ENCODE measurements at regions not wholly inside any gene's neighbourhood (a gene's known extent, or its start where the extent isn't known, plus 50 kb on each side); places are given as distances from the start of the nearest gene placed in this dataset.

- DNase-seq (ENCODE audit: low spot score): no peak
Measured at GRCh38 chr16:11475896-11476630, 110.7 kb downstream of the LITAF start.

GRCh38 chr16:11476676-11477075, 110.0 kb downstream of the LITAF start:
- DNase-seq (ENCODE audit: low spot score): no peak

GRCh38 chr16:11478431-11479119, 108.1 kb downstream of the LITAF start:
- no peak for DNase-seq (ENCODE audit: low spot score)

- DNase-seq (ENCODE audit: low spot score): no peak
Measured at GRCh38 chr16:11479916-11480315, 106.8 kb downstream of the LITAF start.

DNA sequence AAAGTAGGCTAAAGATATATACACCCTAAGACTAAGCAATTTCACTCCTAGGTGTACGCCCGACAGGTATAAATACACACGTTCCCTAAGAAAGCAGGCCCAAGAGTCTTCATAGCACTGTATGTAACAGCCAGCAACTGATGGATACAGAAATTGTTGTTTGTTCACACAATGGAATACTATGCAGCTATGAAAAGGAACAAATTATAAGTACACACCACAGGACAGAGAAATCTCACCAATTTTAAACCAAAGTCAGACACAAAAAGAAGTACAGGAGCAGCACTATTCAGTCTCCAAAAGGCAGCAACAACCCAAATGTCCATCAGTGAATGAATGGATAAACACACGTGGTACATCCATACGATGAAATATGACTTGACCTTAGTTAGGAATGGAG, 106.1 kb downstream of the LITAF start:
- no peak for DNase-seq (ENCODE audit: low spot score)

DNA sequence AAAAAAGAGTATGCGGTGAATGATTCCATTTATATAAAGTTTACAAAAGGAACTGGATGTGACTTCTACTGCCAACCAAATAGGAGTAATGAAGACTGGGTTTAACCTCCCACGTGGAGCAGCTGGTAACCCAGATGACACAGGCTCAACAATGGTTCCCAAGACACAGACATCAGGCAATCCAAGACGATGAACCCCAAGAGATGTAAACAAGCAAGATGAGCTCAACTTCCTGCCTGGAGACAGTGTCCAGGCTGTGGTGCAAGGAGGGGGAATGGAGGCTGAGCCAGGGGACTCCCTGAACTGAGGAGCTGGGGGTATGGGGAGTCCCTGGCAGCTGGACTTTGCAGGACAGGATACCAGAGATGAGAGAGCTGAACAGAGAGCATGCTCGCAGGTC, 104.7 kb downstream of the LITAF start:
- DNase-seq (ENCODE audit: low spot score): no peak

DNA sequence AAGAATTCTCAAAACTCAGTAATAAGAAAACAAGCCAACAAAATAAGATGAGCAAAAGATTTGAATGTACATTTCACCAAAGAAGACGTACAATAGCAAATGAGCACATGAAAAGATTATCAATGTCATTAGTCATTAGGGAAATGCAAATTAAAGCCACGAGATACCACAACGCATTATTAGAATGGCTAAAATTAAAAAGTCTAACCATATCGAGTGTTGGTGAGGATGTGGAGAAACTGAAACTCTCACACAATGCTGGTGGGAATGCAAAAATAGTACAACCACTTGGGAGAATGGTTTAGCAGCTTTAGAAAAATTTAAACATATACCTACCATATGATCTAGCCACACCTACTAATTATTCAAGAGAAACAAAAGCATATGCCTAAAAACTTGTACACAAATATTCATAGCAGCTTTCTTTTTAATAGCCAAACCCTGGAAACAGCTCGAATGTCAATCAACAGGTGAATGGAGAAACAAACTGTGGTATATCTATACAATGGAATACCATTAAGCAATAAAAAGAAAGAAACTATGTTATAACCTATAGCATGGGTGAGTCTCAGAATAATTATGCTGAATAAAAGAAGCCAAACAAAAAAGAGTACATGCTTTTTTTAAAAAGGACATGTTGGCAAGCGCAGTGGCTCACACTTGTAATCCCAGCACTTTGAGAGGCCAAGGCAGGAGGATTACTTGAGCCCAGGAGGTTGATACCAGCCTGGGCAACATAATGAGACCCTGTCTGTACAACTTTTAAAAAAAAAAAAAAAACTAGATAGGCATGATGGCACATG, 103.6 kb downstream of the LITAF start:
- DNase-seq (ENCODE audit: low spot score): no peak

- no peak for DNase-seq (ENCODE audit: low spot score)
Measured at GRCh38 chr16:11484691-11485258, 101.9 kb downstream of the LITAF start.

- no peak for DNase-seq (ENCODE audit: low spot score)
Measured at GRCh38 chr16:11485676-11486075, 101.0 kb downstream of the LITAF start.

- no peak for DNase-seq (ENCODE audit: low spot score)
Measured at GRCh38 chr16:11487289-11487688, 99.4 kb downstream of the LITAF start.

GRCh38 chr16:11488304-11488703, 98.4 kb downstream of the LITAF start:
- no peak for DNase-seq (ENCODE audit: low spot score)

GRCh38 chr16:11491524-11491923, 95.2 kb downstream of the LITAF start:
- DNase-seq (ENCODE audit: low spot score): no peak

DNA sequence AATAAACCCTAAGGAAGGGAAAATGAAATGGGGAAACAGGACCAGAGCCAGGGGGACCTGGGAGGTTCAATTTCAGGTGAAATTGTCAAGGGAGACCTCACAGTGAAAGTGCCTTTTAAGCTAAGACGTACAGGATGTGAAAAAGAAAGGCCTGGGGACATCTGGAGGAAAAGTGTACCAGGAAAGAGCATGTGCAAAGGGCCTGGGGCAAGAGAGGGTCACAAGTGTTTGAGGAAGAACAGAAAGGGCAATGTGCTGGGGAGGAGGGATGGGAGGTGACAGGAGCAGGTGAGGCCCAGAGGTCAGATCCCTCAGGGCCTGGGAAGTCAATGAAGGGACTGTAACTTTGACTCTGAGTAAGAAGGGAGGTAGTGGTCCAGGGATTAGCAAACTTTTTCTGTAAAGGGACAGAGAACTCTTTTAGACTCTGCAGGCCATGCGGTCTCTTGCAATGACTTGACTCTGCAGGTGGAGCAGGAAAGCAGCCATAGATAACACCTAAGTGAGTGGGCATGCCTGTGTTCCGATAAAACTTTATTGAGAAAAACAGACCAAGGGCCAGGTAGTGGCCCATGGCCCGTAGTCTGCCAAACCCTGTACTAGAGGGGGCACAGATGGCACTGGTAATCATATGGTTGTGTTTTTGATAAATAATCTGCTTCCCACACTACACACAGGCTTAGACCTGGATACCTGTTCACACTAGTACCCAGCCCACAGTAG, 93.8 kb downstream of the LITAF start:
- no peak for DNase-seq (ENCODE audit: low spot score)

DNA sequence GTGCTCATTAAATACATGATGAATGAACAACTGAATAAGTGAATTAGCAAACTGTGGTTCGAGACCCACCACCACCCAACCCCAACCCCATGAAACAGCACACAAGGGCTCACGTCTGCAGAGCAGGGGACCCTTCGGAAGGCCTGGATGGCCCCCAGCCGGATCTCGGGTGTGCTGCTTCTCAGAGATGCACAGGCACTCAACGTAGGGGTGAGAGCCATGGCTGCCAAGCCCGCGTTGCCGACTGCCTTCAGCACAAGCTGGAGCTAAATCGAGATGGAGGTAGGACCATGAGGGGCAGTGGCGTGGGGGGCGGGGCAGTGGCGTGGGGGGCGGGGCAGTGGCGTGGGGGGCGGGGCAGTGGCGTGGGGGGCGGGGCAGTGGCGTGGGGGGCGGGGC, 93.2 kb downstream of the LITAF start:
- DNase-seq (ENCODE audit: low spot score): no peak

DNA sequence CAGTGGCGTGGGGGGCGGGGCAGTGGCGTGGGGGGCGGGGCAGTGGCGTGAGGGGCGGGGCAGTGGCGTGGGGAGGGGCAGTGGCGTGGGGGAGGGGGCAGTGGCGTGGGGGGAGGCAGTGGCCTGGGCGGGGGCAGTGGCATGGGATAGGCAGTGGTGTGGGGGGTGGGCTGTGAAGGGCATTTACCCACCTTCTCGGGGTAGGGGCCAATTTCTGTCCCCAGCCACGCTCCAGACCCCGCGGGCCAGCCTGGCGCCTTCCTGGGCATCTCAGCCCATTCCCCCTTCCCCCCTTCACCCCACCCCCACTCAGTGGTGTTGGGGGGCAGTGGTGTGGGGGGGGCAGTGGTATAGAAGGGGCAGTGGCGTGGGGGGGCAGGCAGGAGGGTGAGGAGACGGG, 92.7 kb downstream of the LITAF start:
- no peak for DNase-seq (ENCODE audit: low spot score)

- no peak for DNase-seq (ENCODE audit: low spot score)
Measured at GRCh38 chr16:11494433-11494832, 92.3 kb downstream of the LITAF start.

DNA sequence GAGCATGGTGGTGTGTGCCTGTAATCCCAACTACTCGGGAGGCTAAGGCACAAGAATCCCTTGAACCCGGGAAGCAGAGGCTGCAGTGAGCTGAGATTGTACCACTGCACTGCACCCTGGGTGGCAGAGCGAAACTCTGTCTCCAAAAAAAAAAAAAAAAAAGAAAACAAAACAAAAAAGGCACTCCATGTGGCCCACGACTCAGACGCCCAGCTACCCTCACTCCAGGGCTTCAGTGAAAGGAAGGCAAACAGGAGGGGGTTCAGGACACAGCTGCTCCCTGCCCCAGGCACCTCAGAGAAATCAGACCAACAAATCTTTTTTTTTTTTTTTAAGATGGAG, 91.7 kb downstream of the LITAF start:
- DNase-seq (ENCODE audit: low spot score): no peak
